ENCODE measurements at regions not wholly inside any gene's neighbourhood (a gene's known extent, or its start where the extent isn't known, plus 50 kb on each side); places are given as distances from the start of the nearest gene placed in this dataset.

GRCh38 chr3:176590722-176591121 is 606.6 kb downstream of the TBL1XR1 start:
- Histone ChIP-seq H3K4me3 (replicated peaks; ENCODE audit: insufficient read depth, low read length) (no peak overlapping the region), H3K27me3 (ENCODE audit: insufficient read depth, poor library complexity, severe bottlenecking) (no peaks in the 10 kb centered on the region), H3K27ac (replicated peaks) (no peak overlapping the region)
- DNase-seq (ENCODE audit: low read depth in 1 of 2, low spot score in 1 of 2), result no peak
- TF ChIP-seq SPI1 (IDR thresholded peaks at IDR 0.05; ENCODE audit: borderline replicate concordance, low read depth), result no peak
- TF ChIP-seq, protein P1, sequence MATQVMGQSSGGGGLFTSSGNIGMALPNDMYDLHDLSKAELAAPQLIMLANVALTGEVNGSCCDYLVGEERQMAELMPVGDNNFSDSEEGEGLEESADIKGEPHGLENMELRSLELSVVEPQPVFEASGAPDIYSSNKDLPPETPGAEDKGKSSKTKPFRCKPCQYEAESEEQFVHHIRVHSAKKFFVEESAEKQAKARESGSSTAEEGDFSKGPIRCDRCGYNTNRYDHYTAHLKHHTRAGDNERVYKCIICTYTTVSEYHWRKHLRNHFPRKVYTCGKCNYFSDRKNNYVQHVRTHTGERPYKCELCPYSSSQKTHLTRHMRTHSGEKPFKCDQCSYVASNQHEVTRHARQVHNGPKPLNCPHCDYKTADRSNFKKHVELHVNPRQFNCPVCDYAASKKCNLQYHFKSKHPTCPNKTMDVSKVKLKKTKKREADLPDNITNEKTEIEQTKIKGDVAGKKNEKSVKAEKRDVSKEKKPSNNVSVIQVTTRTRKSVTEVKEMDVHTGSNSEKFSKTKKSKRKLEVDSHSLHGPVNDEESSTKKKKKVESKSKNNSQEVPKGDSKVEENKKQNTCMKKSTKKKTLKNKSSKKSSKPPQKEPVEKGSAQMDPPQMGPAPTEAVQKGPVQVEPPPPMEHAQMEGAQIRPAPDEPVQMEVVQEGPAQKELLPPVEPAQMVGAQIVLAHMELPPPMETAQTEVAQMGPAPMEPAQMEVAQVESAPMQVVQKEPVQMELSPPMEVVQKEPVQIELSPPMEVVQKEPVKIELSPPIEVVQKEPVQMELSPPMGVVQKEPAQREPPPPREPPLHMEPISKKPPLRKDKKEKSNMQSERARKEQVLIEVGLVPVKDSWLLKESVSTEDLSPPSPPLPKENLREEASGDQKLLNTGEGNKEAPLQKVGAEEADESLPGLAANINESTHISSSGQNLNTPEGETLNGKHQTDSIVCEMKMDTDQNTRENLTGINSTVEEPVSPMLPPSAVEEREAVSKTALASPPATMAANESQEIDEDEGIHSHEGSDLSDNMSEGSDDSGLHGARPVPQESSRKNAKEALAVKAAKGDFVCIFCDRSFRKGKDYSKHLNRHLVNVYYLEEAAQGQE (IDR thresholded peaks at IDR 0.05; ENCODE audit: insufficient replicate concordance, low read depth), result no peak
- no peak for TF ChIP-seq POLR2AphosphoS5 (IDR thresholded peaks at IDR 0.05; ENCODE audit: low read depth)
- no peak for TF ChIP-seq CTCF (IDR thresholded peaks at IDR 0.05; ENCODE audit: insufficient read depth, low read length)
- no peak for TF ChIP-seq GABPA (IDR thresholded peaks at IDR 0.05; ENCODE audit: low read depth)

GRCh38 chr3:176587089-176587488 is 610.2 kb downstream of the TBL1XR1 start:
- Histone ChIP-seq H3K4me3 (replicated peaks; ENCODE audit: insufficient read depth, low read length) (no peak overlapping the region), H3K27me3 (ENCODE audit: insufficient read depth, poor library complexity, severe bottlenecking) (no peaks in the 10 kb centered on the region), H3K27ac (replicated peaks) (no peak overlapping the region)
- DNase-seq (ENCODE audit: low read depth in 1 of 2, low spot score in 1 of 2), result no peak
- no peak for TF ChIP-seq GABPA (IDR thresholded peaks at IDR 0.05; ENCODE audit: low read depth)
- no peak for TF ChIP-seq SPI1 (IDR thresholded peaks at IDR 0.05; ENCODE audit: borderline replicate concordance, low read depth)
- TF ChIP-seq POLR2AphosphoS5 (IDR thresholded peaks at IDR 0.05; ENCODE audit: low read depth), result no peak
- TF ChIP-seq, protein P1 (IDR thresholded peaks at IDR 0.05; ENCODE audit: insufficient replicate concordance, low read depth), result no peak
- no peak for TF ChIP-seq CTCF (IDR thresholded peaks at IDR 0.05; ENCODE audit: insufficient read depth, low read length)

DNA sequence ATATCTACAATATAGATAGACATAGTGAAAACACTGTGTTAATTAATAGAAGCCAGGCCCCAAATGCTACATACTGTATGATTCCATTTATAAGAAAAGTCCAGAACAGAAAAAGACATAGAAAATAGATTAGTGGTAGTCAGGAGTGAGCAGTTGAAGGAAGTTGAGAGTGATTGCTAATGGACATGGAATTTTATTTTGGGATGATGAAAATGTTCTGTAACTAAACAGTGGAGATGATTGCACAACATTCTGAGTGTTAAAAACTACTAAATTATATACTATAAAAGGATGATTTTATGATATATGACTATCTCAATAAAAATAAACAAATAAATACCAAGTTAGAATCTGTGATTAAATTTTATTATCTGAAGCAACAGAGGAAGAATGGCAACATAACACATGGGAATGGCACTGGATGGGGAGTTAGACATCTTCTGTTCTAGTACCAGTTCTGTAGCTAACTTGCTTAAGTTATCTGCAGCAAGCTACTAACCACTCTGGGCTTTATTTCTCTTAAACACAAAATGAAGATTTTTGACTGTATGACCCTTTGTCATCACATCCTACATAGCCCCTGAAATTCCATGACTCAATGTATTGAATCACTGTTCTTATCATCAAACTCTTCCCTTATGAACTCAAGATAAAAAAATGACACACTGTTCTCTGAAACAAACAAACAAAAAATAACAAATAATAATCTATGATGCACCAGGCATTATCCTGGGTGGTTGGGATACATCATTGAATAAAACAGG is 612.7 kb downstream of the TBL1XR1 start:
- Histone ChIP-seq H3K4me3 (replicated peaks; ENCODE audit: insufficient read depth, low read length) (no peak overlapping the region), H3K27me3 (ENCODE audit: insufficient read depth, poor library complexity, severe bottlenecking) (no peaks in the 10 kb centered on the region), H3K27ac (replicated peaks) (no peak overlapping the region)
- no peak for DNase-seq (ENCODE audit: low read depth in 1 of 2, low spot score in 1 of 2)
- no peak for TF ChIP-seq POLR2AphosphoS5 (IDR thresholded peaks at IDR 0.05; ENCODE audit: low read depth)
- TF ChIP-seq, protein P1 (IDR thresholded peaks at IDR 0.05; ENCODE audit: insufficient replicate concordance, low read depth), result no peak
- TF ChIP-seq SPI1 (IDR thresholded peaks at IDR 0.05; ENCODE audit: borderline replicate concordance, low read depth), result no peak
- no peak for TF ChIP-seq CTCF (IDR thresholded peaks at IDR 0.05; ENCODE audit: insufficient read depth, low read length)
- TF ChIP-seq GABPA (IDR thresholded peaks at IDR 0.05; ENCODE audit: low read depth), result no peak
